ENCODE measurements at regions not wholly inside any gene's neighbourhood (a gene's known extent, or its start where the extent isn't known, plus 50 kb on each side); places are given as distances from the start of the nearest gene placed in this dataset.
A peak's percentile ranks its signal among the peaks of the same experiment; 100 is the strongest.

DNA sequence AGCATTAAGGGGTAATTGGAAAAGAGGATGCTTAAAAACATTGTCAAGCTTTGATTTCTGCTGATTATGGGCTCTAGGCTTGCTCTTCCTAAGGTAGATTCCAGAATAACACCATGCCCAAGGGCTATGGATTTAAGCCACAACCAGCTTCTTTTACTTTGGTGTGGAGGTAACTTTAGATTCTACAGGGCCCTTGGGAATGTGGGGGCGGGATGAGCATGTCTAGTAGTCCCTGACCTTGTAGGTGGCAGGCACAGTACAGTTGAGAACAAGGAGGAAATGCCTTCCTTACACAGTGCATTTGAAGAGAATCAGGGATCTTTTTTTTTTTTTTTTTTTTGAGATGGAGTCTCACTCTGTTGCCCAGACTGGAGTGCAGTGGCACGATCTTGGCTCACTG, 364.2 kb downstream of the NYAP2 start (continued):
- TF ChIP-seq, protein P1, sequence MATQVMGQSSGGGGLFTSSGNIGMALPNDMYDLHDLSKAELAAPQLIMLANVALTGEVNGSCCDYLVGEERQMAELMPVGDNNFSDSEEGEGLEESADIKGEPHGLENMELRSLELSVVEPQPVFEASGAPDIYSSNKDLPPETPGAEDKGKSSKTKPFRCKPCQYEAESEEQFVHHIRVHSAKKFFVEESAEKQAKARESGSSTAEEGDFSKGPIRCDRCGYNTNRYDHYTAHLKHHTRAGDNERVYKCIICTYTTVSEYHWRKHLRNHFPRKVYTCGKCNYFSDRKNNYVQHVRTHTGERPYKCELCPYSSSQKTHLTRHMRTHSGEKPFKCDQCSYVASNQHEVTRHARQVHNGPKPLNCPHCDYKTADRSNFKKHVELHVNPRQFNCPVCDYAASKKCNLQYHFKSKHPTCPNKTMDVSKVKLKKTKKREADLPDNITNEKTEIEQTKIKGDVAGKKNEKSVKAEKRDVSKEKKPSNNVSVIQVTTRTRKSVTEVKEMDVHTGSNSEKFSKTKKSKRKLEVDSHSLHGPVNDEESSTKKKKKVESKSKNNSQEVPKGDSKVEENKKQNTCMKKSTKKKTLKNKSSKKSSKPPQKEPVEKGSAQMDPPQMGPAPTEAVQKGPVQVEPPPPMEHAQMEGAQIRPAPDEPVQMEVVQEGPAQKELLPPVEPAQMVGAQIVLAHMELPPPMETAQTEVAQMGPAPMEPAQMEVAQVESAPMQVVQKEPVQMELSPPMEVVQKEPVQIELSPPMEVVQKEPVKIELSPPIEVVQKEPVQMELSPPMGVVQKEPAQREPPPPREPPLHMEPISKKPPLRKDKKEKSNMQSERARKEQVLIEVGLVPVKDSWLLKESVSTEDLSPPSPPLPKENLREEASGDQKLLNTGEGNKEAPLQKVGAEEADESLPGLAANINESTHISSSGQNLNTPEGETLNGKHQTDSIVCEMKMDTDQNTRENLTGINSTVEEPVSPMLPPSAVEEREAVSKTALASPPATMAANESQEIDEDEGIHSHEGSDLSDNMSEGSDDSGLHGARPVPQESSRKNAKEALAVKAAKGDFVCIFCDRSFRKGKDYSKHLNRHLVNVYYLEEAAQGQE (IDR thresholded peaks at IDR 0.05; ENCODE audit: unreplicated experiment): no peak
- TF ChIP-seq, protein P2, sequence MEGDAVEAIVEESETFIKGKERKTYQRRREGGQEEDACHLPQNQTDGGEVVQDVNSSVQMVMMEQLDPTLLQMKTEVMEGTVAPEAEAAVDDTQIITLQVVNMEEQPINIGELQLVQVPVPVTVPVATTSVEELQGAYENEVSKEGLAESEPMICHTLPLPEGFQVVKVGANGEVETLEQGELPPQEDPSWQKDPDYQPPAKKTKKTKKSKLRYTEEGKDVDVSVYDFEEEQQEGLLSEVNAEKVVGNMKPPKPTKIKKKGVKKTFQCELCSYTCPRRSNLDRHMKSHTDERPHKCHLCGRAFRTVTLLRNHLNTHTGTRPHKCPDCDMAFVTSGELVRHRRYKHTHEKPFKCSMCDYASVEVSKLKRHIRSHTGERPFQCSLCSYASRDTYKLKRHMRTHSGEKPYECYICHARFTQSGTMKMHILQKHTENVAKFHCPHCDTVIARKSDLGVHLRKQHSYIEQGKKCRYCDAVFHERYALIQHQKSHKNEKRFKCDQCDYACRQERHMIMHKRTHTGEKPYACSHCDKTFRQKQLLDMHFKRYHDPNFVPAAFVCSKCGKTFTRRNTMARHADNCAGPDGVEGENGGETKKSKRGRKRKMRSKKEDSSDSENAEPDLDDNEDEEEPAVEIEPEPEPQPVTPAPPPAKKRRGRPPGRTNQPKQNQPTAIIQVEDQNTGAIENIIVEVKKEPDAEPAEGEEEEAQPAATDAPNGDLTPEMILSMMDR (conservative IDR thresholded peaks at IDR 0.05; ENCODE audit: low read depth in 2 of 2): no peak
- TF ChIP-seq ZNF114 (CRISPR knock-in tag; IDR thresholded peaks at IDR 0.05): no peak
- no peak for TF ChIP-seq STAT1 (IDR thresholded peaks at IDR 0.05; ENCODE audit: unreplicated experiment)
- no peak for TF ChIP-seq ETS1 (IDR thresholded peaks at IDR 0.05)
- no peak for TF ChIP-seq ZNF331 (CRISPR knock-in tag; IDR thresholded peaks at IDR 0.05; ENCODE audit: low read depth)
- no peak for TF ChIP-seq EZH2phosphoT487 (IDR thresholded peaks at IDR 0.05; ENCODE audit: unreplicated experiment)
- no peak for TF ChIP-seq EZH2 (IDR thresholded peaks at IDR 0.05; ENCODE audit: low read depth, unreplicated experiment)

GRCh38 chr2:225761396-225761795, 361.9 kb downstream of the NYAP2 start:
- Histone ChIP-seq H3K27me3 (ENCODE audit: insufficient read depth) (no peaks in the 10 kb centered on the region), H2AFZ (0 out of 2 replicates have a peak overlapping the region, but pooled peaks have one; percentile 3), H4K20me1 (replicated peaks; ENCODE audit: insufficient read depth) (no peaks in the 10 kb centered on the region), H3K4me2 (no peak overlapping the region), H3K4me3 (no peak overlapping the region), H3K9me2 (ENCODE audit: insufficient read depth) (0 out of 2 replicates have a peak, but pooled peaks cover 3% of the 10 kb centered on the region), H3F3A (replicated peaks; ENCODE audit: low read depth) (no peaks in the 10 kb centered on the region), H3K79me2 (replicated peaks; ENCODE audit: insufficient read depth) (no peaks in the 10 kb centered on the region), H3K36me3 (ENCODE audit: insufficient read depth) (no peaks in the 10 kb centered on the region), H3K27ac (ENCODE audit: low read depth) (no peak overlapping the region), H3K4me1 (ENCODE audit: insufficient read depth) (no peaks in the 10 kb centered on the region)
- Mint-ChIP-seq H3K4me1 (no peaks in the 10 kb centered on the region), H3K27ac (no peak overlapping the region), H3K27me3 (ENCODE audit: insufficient read depth, low read depth, poor library complexity) (no peaks in the 10 kb centered on the region), H3K4me3 (no peak overlapping the region), H3K36me3 (ENCODE audit: low read depth) (no peaks in the 10 kb centered on the region), H3K9me3 (no peaks in the 10 kb centered on the region)
- ATAC-seq (no peak), DNase-seq (ENCODE audit: low spot score) (no peak)
- no peak for TF ChIP-seq ZNF331 (CRISPR knock-in tag; IDR thresholded peaks at IDR 0.05; ENCODE audit: low read depth)
- no peak for TF ChIP-seq JUNB (IDR thresholded peaks at IDR 0.05; ENCODE audit: unreplicated experiment)
- TF ChIP-seq ETS1 (IDR thresholded peaks at IDR 0.05): no peak
- TF ChIP-seq ZNF462 (CRISPR knock-in tag; IDR thresholded peaks at IDR 0.05): no peak
- no peak for TF ChIP-seq POLR2AphosphoS5 (IDR thresholded peaks at IDR 0.05; ENCODE audit: low read depth)
